Right lobe of liver (tissue), 4 donors: ENCODE measurements at regions not wholly inside any gene's neighbourhood (a gene's known extent, or its start where the extent isn't known, plus 50 kb on each side); places are given as distances from the start of the nearest gene placed in this dataset.

Experiments
- CTCF ChIP-seq, 4 donors: fragments of 200-600 bp in 3 of 4; fragments of 450-650 bp in 1 of 4; IDR thresholded peaks; one replicate each; pipeline versions ENCODE4 v1.5.1 to v1.8.0; 2016 to 2022; ENCODE audit warnings: antibody characterized with exemption in 4 of 4, mild to moderate bottlenecking in 2 of 4
- POLR2A ChIP-seq: fragments of 450-650 bp; IDR thresholded peaks from one replicate; pipeline ENCODE4 v1.6.1; 2017; ENCODE audit warnings: antibody characterized with exemption, mild to moderate bottlenecking
- donor health status: DM: no; HTN: no; CAD: no.
- donor health status: DM: no; HTN: no; CAD: no.
- donor health status: DM: no; HTN: yes; CAD: no.

- TF ChIP-seq CTCF (IDR thresholded peaks at IDR 0.05) (no peak), POLR2A (no peak)
These were observed 1406.1 kb downstream of the LRFN5 start for GRCh38 chr14:43012817-43013216.
